ENCODE measurements at regions not wholly inside any gene's neighbourhood (a gene's known extent, or its start where the extent isn't known, plus 50 kb on each side); places are given as distances from the start of the nearest gene placed in this dataset.

GRCh38 chrX:148448686-148449085 lies 51.7 kb upstream of the AFF2 start:
- ATAC-seq (ENCODE audit: insufficient read depth, low FRiP score) = no peak
- H3K27me3 ChIP-seq (ENCODE audit: control insufficient read depth in 3 of 3, insufficient read depth in 3 of 3, low read length in 2 of 3) = no peaks in the 10 kb centered on the region
- no peak overlapping the region for H3K27ac ChIP-seq (ENCODE audit: low read depth in 1 of 2, low read length in 1 of 2)
- H3K4me1 ChIP-seq (ENCODE audit: control insufficient read depth in 5 of 5, insufficient read depth in 5 of 5, low read length in 5 of 5) = no peaks in the 10 kb centered on the region
- H3K36me3 ChIP-seq (ENCODE audit: control insufficient read depth in 4 of 4, insufficient read depth in 4 of 4, low read length in 4 of 4) = no peaks in the 10 kb centered on the region
- H3K4me3 ChIP-seq = no peak overlapping the region
- no peak overlapping the region for H3K9ac ChIP-seq (ENCODE audit: insufficient read depth in 1 of 2, low read length in 2 of 2)
- no peak for TF ChIP-seq CTCF (IDR thresholded peaks at IDR 0.05; ENCODE audit: control extremely low read depth, extremely low read depth)
- 80 to 90% methylated on average over 4 of the region's 4 CpGs for WGBS, 2 donors
- no peak for DNase-seq
- H3K9me3 ChIP-seq (ENCODE audit: control insufficient read depth in 4 of 4, insufficient read depth in 3 of 4, low read length in 3 of 4) = no peaks in the 10 kb centered on the region
